GM19463 (cell line): ENCODE measurements at regions not wholly inside any gene's neighbourhood (a gene's known extent, or its start where the extent isn't known, plus 50 kb on each side); places are given as distances from the start of the nearest gene placed in this dataset.

Experiments
- ATAC-seq: cut with Tn5 transposase; IDR thresholded peaks from one replicate; pipeline ENCODE4 v1.9.1; 2021; ENCODE audit warnings: mild to moderate bottlenecking, moderate library complexity; ENCODE audit not compliant: unreplicated experiment

DNA sequence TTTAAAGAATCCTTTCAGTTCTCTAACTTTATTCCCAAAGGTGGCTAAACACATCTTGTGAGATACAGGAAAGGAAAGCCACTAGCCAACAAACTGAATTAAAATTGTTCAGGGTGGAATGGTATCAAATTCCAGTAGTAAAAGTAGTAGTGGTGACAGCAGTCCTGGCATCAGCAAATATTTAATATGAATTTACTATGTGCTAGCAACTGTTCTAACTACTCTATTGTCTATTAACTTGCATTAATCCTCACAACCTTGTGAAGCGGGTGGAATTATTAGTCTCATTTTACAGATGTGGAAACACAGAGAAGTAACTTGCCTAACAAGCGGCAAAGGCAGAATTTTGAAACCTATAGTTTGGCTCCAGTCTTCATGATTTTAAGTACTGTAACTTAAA lies 130.1 kb downstream of the KLF12 start:
- no peak for ATAC-seq

GRCh38 chr13:74003374-74003773 lies 130.8 kb downstream of the KLF12 start:
- no peak for ATAC-seq

DNA sequence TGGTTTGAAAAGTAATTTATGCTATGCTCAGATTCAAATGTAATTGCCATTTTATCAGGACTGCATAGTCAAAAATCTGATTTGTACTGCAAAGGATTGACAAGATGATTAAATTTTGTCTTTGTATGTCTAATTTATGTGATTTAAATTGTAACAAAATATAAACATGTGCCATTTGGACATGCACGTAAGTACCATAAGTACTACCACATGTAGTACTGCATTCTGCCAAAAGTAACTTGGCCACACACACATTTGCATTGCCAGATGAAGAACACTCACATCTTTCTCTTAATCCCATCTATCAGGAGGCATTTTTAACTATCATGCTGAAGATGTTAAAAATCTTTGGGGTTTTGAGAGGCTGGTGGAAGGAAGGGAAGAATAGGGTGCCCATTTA lies 133.3 kb downstream of the KLF12 start:
- ATAC-seq: no peak

DNA sequence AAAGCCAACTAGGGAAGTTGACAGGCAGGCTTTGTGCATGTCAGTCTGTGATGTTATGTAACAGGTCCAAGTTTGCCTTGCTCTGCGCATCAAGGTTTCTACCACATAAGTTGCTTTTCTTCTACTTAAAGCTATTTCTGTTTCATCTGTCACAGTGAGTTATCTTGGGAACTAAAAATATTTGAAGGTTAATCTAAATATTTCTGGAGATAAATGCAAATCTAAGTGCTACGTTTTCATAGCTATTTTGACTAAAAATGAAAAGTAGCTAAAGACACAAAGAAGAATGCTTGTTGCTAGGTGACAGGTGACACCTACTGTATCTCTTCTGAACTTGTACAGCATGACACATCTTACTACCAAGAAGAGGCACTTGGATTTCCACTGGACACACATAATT lies 135.6 kb downstream of the KLF12 start:
- peak; percentile 72 for ATAC-seq

DNA sequence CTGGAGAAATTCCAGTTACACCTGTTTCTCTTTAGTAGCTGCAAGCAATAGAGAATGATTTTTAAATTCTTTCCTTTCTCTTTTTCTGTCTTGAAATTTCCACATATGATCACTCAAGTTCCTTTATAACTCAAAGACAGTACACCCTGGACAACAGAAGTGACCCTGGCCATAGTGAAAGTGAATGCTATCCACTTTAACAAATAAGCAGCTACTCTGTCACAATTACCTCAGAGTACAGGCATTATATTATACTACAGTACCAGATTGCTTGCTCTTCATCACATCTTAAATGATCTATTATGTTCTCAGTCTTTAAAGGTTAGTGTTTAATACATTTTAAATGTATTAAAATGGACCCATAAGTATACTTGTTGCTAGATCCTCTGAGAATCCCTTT lies 136.2 kb downstream of the KLF12 start:
- ATAC-seq: no peak

GRCh38 chr13:73996569-73996968 lies 137.6 kb downstream of the KLF12 start:
- no peak for ATAC-seq

DNA sequence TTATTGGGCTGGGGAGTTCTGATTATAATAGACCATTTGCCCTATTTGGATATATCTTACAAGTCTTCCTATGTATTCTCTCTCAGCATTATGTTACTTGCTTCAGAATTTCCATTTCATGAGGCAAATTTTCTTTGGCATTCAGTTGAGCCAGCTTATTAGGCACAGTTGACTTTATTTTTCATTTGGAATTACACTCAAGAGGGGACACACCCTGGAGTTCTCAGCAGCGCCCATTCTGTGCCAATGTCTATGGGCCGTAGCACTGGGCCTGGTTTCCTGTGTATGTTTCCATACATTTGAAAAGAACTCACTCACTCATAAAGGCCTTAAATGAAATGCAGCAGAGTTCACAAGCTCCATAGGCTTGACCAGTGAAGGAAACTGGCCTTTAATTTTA lies 138.5 kb downstream of the KLF12 start:
- ATAC-seq: no peak

DNA sequence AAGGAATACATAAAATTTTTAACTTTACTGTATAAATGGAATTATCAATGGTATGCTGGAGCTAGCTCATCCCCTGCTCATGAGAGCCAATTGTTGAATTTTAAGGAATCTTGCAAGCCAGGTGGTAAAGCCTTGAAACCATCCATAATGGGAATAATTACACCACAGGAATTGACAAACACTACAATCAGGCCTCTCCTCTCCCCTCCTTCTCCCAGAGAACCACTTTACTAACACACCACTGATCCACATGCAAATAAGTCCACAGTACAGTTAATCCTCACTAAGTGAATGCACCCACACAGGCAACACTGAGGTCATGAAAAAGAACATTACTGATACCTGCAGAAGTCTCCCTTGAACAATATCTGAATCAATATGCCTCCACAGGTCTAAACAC lies 140.5 kb downstream of the KLF12 start:
- no peak for ATAC-seq

DNA sequence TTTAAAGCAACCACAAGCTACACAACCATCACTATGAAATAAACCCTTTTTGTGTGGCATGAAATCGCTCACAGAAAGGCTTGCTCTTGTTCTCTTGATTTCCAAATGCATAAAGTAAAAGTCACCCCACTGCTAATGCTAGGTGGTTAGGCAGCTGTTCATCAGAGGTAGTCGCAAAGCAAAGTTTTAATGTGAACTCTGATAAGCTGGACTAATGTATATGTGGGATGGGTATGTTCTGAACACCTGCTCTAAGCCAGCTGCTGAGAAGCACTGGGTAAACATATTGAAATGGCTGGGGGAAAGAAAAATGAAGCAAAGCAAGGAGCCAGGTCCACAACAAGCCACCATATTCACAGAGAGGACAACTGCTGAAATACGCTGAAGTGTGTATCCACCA lies 142.3 kb downstream of the KLF12 start:
- ATAC-seq: peak; percentile 47

- ATAC-seq: peak; percentile 45
Measured at GRCh38 chr13:73991384-73991783, 142.8 kb downstream of the KLF12 start.

DNA sequence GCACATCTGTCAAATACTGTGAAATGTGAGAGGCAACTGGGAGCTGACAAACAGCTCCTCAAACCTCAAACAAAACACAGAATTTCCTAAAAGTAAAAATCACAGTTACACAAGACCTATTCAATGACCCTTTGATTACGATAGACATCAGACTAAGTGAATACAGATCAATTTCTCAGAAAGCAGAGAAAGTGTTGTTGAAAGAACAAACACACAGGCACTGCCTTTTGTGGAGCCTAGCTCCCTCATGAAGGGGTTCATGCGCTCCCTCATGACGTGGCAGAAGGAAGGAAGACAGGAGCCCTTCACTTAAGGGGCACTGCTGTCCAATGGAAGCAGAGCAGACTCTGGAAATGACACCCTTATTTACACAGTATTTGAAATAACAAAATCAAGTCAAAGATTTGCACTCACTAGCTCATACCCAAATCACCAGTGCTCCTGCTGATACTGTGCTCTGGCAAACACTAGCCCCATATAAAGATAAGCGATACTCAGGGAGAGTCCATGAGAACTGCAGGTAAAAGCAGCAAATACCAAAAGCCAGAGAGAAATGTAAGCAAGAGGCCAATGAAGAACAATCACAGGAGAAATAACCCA lies 144.9 kb downstream of the KLF12 start:
- ATAC-seq: no peak

GRCh38 chr13:73988461-73988860 lies 145.7 kb downstream of the KLF12 start:
- no peak for ATAC-seq

DNA sequence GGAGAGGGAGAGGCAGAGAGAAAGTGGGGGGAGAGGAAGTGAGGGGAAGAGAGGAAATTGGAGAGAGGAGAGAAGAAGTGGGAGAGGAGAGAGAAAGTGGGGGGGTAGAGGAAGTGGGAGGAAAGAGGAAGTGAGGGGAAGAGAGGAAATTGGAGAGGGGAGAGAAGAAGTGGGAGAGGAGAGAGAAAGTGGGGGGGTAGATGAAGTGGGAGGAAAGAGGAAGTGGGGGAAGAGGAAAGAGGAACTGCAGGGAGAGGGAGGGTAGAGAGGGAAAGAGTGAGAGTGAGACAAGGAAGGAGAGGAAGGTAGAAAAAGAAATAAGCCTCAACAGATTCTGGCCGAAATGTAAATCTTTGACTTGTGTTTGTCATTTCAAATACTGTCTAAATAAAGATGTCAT lies 146.6 kb downstream of the KLF12 start:
- ATAC-seq: no peak

DNA sequence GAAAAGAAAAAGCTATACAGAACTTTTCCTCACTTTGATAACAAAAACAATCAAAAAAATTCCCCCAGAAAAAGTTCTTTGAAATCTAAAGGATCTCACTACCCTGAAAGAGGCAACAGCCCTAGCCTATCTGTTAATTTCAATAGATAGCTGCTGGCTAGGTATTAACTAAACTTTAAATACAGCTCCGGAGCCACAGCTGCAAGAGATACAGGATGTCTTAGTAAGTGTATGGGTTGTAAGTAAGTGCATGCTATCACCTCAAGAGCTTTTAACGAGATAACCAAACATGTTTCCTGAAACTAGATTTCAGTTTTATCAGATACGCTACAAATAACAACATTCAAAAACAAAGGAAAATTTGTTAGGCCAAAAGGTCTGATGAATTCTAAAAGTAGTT lies 148.4 kb downstream of the KLF12 start:
- no peak for ATAC-seq

DNA sequence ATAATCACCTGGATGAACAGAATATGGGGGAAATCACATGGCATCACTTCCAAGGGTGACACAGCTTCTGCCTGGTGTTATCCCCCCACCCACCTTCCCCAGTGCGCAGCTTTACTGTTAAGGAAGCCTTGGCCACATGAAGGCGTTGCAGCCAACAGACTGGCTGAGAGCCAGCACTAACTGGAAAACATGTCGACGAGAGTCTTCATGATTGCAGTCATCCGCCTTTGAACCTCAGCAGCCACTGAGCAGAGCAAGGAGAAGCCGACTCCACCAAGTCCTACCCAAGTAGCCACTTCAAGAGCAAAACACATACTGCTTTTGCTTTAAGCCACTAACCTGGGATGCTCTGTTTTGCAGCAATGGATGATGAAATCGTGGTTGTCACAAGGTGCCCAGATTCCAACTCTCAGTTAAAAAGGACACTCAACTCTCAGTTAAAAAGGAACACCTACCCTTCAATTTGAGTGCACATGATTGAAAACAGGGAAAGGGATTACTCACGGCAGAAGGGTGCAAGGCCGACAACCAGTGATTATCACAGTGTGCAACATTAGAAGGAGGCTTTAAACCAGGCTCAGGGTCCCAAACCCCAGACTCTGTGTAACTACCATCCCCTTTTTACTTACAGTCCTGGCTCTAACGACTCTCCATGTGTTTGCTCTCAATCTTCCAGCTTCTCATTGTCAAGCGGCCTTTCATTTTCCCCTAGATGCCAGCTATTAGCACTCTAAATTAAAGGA lies 149.1 kb downstream of the KLF12 start:
- no peak for ATAC-seq

GRCh38 chr13:73984201-73984600 lies 150.0 kb downstream of the KLF12 start:
- ATAC-seq: no peak

DNA sequence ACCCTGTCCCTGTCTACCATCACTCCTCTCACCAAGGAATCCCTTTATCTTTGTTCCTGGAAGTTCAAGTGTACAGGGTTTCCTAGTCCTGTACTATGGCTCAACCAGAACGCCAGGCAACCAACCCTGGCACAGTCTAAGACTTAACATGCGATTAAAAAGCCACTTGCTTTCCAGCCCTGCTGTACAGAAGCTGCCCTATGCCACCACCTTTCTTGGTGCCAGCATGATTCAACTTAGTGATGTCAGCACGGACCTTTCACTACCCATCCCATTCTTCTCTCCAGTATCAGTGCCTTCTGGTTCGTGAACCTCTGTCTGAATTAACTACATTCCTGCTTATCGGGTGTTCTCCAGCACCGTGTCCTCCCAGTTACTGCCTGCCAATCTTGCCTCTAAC lies 151.1 kb downstream of the KLF12 start:
- ATAC-seq: no peak

GRCh38 chr13:73981595-73981994 lies 152.6 kb downstream of the KLF12 start:
- no peak for ATAC-seq

DNA sequence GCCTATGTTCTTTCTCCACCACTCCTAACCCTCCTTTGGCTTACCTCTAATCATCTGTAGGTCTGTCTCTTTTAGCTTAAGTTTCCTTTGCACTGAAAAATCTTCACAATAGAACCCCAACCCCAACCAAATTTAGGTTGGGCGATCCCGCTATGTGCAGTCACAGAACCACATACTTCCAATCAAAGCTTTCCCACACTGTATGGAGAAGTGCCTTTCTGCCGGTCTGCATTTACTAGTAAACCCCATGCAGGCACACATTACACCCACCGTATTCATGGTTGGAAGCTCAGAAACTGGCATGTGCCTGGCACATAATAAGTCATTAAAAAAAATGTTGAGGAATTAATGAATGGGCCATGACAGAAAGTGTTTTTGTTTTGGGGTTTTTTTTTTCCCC lies 158.4 kb downstream of the KLF12 start:
- ATAC-seq: no peak

- ATAC-seq: no peak
Measured at GRCh38 chr13:73974051-73974450, 160.2 kb downstream of the KLF12 start.

DNA sequence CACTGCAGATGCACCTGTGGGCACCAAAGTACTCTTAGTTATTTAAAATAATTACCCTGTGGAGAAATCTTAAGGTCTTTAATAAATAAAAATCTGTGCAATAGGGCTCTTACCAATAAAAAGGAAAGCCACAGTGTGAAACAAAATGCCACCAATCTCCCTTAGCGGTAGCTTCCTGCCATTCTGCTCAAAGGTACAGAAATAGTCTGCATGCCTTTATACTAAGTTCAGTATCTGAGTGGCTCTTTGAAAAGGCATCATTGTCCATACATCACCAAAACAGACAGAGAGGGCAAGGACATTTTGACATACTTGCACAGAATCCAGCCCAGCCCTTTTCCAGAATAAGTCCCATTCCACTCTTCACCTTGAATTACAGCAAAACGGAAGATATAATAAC lies 161.0 kb downstream of the KLF12 start:
- ATAC-seq: no peak

GRCh38 chr13:73972545-73972944 lies 161.7 kb downstream of the KLF12 start:
- no peak for ATAC-seq

DNA sequence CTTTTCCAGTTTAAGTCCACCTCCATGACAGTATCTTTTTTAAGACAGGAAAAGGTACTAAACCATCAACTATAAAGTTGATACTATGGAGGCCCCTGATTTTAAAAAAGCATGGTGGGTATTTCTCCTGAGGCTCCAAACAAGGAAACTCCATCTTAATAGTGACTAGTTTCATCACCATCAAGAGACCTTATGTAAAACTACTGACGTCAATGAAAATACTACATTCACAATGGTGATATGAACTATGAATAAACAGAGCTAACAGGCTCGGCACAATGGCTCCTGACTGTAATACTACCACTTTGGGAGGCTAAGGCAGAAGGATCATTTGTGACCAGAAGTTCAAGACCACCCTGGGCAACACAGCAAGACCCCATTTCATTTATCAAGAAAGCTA lies 162.7 kb downstream of the KLF12 start:
- ATAC-seq: no peak
